ENCODE measurements at regions not wholly inside any gene's neighbourhood (a gene's known extent, or its start where the extent isn't known, plus 50 kb on each side); places are given as distances from the start of the nearest gene placed in this dataset.
A peak's percentile ranks its signal among the peaks of the same experiment; 100 is the strongest.

DNA sequence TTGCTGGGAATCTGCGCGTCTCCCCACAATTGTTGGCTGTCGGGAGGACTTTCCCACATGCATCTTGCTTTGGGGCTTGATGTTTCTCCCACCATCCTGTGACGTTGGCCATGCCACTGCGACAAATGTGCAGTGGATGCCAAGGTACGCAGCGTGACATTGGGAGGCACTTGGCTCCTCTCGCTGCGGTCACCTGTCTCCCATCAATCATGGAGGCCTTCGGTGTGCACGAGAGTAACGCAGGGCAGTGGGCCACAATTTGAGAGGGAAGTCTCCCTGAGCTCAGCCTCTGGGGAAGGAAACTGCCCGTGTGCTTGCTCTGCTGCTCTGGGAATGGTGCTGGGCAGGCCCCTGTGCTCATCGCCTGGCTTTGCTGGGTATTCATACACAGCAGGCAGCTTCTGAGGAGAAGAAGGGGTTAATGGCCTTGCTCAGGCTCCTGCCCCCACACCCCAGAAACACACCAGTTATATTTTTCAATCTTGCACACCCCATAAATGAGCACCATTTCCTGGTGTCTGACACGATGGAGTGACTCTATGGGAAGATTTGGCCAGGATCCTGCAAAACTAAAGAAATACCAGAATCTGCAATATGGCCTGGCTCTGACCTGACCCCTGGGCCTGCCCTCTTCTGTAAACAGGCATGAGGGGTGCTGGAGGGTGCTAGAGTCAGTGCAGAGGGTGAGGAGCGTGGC is 153.5 kb downstream of the ADAMTS15 start:
- H3K4me3 ChIP-seq (replicated peaks in 1 of 2; ENCODE audit: low read depth in 2 of 2, low read length in 2 of 2), result no peak overlapping the region
- no peak for DNase-seq (ENCODE audit: low read depth in 2 of 2)
- TF ChIP-seq, protein P1, sequence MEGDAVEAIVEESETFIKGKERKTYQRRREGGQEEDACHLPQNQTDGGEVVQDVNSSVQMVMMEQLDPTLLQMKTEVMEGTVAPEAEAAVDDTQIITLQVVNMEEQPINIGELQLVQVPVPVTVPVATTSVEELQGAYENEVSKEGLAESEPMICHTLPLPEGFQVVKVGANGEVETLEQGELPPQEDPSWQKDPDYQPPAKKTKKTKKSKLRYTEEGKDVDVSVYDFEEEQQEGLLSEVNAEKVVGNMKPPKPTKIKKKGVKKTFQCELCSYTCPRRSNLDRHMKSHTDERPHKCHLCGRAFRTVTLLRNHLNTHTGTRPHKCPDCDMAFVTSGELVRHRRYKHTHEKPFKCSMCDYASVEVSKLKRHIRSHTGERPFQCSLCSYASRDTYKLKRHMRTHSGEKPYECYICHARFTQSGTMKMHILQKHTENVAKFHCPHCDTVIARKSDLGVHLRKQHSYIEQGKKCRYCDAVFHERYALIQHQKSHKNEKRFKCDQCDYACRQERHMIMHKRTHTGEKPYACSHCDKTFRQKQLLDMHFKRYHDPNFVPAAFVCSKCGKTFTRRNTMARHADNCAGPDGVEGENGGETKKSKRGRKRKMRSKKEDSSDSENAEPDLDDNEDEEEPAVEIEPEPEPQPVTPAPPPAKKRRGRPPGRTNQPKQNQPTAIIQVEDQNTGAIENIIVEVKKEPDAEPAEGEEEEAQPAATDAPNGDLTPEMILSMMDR (IDR thresholded peaks at IDR 0.05; ENCODE audit: low read depth, low read length), result no peak

DNA sequence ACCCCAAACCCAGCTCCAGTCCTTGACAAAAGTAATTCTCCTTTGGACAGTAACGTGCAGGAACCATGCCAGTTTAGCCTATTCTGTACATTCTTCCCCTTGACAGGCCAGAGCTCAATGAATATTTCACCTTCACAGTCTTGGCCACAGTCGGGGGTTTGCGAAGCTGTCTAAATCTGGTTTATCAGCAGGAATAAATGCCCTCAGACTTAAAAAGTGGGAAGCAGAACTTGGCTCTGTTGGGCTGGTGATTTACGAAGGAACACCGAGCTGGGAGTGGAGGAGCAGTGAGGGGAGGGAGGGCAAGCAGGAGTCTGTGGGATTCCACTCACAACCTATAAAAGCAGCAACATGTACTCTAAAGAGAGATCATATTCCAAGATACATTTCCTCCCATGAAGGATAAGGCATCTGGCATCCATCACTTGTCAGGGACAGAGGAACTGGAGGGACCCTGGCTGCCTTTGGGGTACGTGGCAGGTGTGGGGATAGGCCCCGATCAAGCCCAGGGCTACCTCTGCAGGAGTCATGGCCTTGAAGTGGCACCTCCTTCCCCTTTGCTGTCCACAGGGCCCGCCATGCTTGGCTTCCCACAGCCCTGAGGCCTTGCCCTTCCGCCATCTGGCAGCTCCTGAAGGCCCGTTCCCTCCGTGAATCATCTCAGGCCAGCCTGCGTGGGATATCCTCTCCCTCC is 154.3 kb downstream of the ADAMTS15 start:
- H3K4me3 ChIP-seq (replicated peaks in 1 of 2; ENCODE audit: low read depth in 2 of 2, low read length in 2 of 2), result no peak overlapping the region
- DNase-seq (ENCODE audit: low read depth in 2 of 2), result no peak
- TF ChIP-seq, protein P1 (IDR thresholded peaks at IDR 0.05; ENCODE audit: low read depth, low read length), result no peak

DNA sequence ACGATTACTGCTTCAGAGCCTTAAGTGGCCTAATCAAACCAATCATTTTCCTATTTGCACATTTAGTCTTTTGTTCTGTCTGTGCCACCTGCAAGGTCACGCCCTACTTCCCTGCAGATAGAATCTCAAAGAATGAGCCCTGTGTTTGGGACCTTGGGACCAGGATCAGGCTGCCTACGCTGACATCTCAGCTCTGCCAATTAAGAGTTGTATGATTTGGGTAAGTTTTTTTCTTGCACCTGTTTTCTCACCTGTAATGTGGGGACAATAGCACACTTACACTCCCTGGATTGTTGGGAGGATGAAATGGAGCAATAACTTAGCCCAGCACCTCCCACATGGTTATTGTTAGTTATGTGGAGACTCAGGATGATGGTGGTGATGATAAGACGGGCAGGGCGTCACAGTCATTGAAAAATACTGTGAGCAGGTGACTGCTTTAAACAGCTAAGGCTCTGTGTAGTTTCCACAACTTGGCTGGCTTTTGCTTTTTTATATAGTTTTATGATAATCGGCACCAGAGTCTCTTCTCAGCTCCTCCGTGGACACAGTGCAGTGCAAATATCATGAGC is 155.0 kb downstream of the ADAMTS15 start:
- no peak overlapping the region for H3K4me3 ChIP-seq (replicated peaks in 1 of 2; ENCODE audit: low read depth in 2 of 2, low read length in 2 of 2)
- DNase-seq (ENCODE audit: low read depth in 2 of 2), result no peak
- TF ChIP-seq, protein P1 (IDR thresholded peaks at IDR 0.05; ENCODE audit: low read depth, low read length), result no peak

DNA sequence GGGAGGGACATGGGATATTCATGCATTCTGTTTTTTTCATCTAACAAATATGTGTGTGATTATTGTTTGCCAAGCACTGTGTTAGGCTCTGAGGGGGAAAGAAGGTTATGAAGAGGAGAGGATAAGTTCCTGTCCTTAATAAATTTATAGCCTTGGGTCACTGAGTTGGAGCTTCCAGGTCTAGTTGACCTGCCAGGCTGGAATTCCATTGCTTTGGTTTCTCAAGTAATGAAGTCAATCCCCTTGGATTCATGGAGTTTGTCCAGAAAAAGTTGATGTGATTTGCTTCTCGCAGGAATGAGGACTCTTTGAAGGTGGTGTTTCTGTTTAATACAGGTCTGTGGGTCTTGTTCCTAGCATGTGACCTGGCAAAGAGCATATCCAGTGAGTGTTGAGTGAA is 156.2 kb downstream of the ADAMTS15 start:
- no peak for DNase-seq (ENCODE audit: low read depth in 2 of 2)
- no peak overlapping the region for H3K4me3 ChIP-seq (replicated peaks in 1 of 2; ENCODE audit: low read depth in 2 of 2, low read length in 2 of 2)
- TF ChIP-seq, protein P1 (IDR thresholded peaks at IDR 0.05; ENCODE audit: low read depth, low read length), result no peak

DNA sequence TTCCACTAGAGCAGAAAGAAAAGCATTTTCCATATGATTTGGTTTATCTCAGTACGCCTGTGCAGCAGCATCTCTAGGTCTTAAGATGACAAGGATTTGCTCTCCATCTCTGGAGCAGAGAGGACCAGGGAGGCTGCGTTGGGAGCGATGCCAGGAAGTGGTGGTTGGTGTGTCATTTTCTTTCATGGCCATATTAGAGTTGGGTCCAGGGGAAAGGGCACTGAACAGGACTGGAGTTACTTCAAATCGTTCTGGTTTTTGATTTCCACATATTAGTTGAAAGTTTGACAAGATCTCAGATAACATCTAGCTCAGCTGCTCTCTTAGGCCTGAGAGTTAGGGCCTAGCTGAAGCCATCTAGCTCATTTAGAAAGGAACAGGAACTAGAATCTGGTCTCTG is 157.7 kb downstream of the ADAMTS15 start:
- DNase-seq (ENCODE audit: low read depth in 2 of 2), result peak in 1 of 2 donors; percentile 37
- TF ChIP-seq, protein P1 (IDR thresholded peaks at IDR 0.05; ENCODE audit: low read depth, low read length), result no peak
- no peak overlapping the region for H3K4me3 ChIP-seq (replicated peaks in 1 of 2; ENCODE audit: low read depth in 2 of 2, low read length in 2 of 2)

DNA sequence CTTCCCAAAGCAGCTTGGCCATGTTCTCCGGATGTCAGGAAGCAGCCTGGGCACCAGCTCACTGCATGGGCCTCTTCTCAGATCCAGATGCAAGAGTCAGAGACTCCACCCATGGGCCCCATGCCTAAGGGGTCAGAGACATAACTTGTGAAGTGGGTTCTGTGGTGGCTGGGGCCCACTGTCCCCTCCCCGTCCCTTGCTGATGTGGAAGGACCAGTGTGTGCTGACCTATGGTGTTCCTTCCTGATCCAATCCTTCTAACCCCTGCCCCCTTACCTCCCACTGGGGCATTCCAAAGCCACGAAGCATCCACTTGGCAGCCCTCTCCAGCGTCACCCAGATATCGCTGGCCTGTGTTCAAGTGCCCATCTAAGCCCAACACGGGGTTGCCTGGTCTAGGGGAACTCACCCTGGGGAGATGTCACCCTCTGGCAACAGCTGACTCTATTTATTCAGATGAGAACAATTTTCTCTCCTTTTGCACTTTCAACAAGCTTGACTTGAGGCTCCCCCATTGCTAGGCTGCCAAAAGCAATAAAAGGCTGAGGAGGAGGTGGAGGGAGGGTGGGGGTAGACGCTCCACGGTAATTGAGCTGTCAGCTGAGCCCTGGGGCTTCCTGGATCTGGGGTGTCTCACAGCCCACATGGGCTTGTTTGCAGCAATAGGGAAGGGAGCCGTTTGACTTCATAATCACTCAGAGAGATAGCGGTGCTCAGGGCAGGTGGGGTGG is 158.5 kb downstream of the ADAMTS15 start:
- peak in 1 of 2 donors; percentile 76 for DNase-seq (ENCODE audit: low read depth in 2 of 2)
- TF ChIP-seq, protein P1 (IDR thresholded peaks at IDR 0.05; ENCODE audit: low read depth, low read length), result no peak
- no peak overlapping the region for H3K4me3 ChIP-seq (replicated peaks in 1 of 2; ENCODE audit: low read depth in 2 of 2, low read length in 2 of 2)

Measured in cardiac fibroblast (primary cell).